ENCODE measurements at regions not wholly inside any gene's neighbourhood (a gene's known extent, or its start where the extent isn't known, plus 50 kb on each side); places are given as distances from the start of the nearest gene placed in this dataset.

- Histone ChIP-seq H3K36me3 (ENCODE audit: control insufficient read depth in 1 of 2, insufficient read depth in 2 of 2, low read length in 2 of 2) (no peaks in the 10 kb centered on the region), H3K9ac (ENCODE audit: low read length) (no peak overlapping the region), H3K27me3 (ENCODE audit: insufficient read depth, low read length) (no peaks in the 10 kb centered on the region), H2AFZ (ENCODE audit: low read depth, low read length, poor library complexity, severe bottlenecking) (no peak overlapping the region), H3K27ac (ENCODE audit: low read depth, low read length) (no peak overlapping the region), H3K4me2 (ENCODE audit: low read length) (no peak overlapping the region), H3K79me2 (ENCODE audit: insufficient read depth, low read length) (no peaks in the 10 kb centered on the region), H3K4me1 (ENCODE audit: control insufficient read depth in 1 of 2, insufficient read depth in 2 of 2, low read length in 2 of 2) (no peaks in the 10 kb centered on the region), H3K4me3 (replicated peaks in 1 of 2; ENCODE audit: low read depth in 1 of 2, low read length in 2 of 2) (no peak overlapping the region), H3K9me2 (ENCODE audit: insufficient read depth) (no peaks in the 10 kb centered on the region), H3K9me3 (ENCODE audit: control insufficient read depth in 1 of 2, insufficient read depth in 1 of 2, low read depth in 1 of 2, low read length in 2 of 2) (no peaks in the 10 kb centered on the region), H4K20me1 (ENCODE audit: insufficient read depth) (no peaks in the 10 kb centered on the region)
- ChIA-PET RAD21 (ENCODE audit: low non-redundant PET in 1 of 2, low total read pairs in 2 of 2, uncharacterized antibody in 2 of 2, unreplicated experiment in 2 of 2) (no interaction called here), CTCF (interaction anchor here (4.2 kb wide), 1 partner anchor 12 kb away, joined by 16 read pairs; no protein-coding TSS in a partner anchor), POLR2A (no interaction called here)
- intact Hi-C loops (cut with micrococcal nuclease) = no loop called here
- DNase-seq (ENCODE audit: low read depth, low spot score) = no peak
- no TSS peak for BruUV-seq (replicated peaks)
- no peak for TF ChIP-seq ATF3 (IDR thresholded peaks at IDR 0.05)
- TF ChIP-seq YY1 (IDR thresholded peaks at IDR 0.05; ENCODE audit: extremely low read depth, insufficient replicate concordance, low read depth, low read length) = no peak
- no peak for TF ChIP-seq ZFX (IDR thresholded peaks at IDR 0.05)
- no peak for TF ChIP-seq EZH2 (IDR thresholded peaks at IDR 0.05)
- TF ChIP-seq TCF7L2 (IDR thresholded peaks at IDR 0.05; ENCODE audit: borderline replicate concordance, extremely low read depth, insufficient read depth, insufficient read length) = no peak
- no peak for TF ChIP-seq ZNF274 (IDR thresholded peaks at IDR 0.05; ENCODE audit: low read depth, low read length)
- TF ChIP-seq REST (IDR thresholded peaks at IDR 0.05; ENCODE audit: low read depth) = no peak
- ATAC-seq = no peak
These were observed 134.6 kb upstream of the PZP start for GRCh38 chr12:9342614-9343353.

All from HCT116 (cell line).